Activated naive CD8-positive, alpha-beta T cell treated with anti-CD3 and anti-CD28 coated beads, Interleukin-2, amount 50 U/mL, for 24 hours (primary cell): ENCODE measurements at regions not wholly inside any gene's neighbourhood (a gene's known extent, or its start where the extent isn't known, plus 50 kb on each side); places are given as distances from the start of the nearest gene placed in this dataset.

Experiments used
- ATAC-seq: fragments of 150-1000 bp; cut with Tn5 transposase; one replicate; pipeline ENCODE4 v1.10.0; 2021
- DNase-seq: peaks from one replicate; pipeline ENCODE4 v3.0.0; 2021
- H3K27ac Mint-ChIP-seq: one replicate; pipeline ENCODE4 v1.8.0; 2021; ENCODE audit warnings: mild to moderate bottlenecking, mixed read lengths
- H3K27me3 Mint-ChIP-seq: one replicate; pipeline ENCODE4 v1.8.0; 2021; ENCODE audit warnings: mixed read lengths
- H3K36me3 Mint-ChIP-seq: one replicate; pipeline ENCODE4 v1.8.0; 2021; ENCODE audit warnings: low read depth, mixed read lengths
- H3K4me1 Mint-ChIP-seq: one replicate; pipeline ENCODE4 v1.8.0; 2021; ENCODE audit warnings: mixed read lengths
- H3K4me3 Mint-ChIP-seq: one replicate; pipeline ENCODE4 v1.8.0; 2021; ENCODE audit warnings: mild to moderate bottlenecking, moderate library complexity, mixed read lengths
- H3K9me3 Mint-ChIP-seq: one replicate; pipeline ENCODE4 v1.8.0; 2021; ENCODE audit warnings: mixed read lengths

DNA sequence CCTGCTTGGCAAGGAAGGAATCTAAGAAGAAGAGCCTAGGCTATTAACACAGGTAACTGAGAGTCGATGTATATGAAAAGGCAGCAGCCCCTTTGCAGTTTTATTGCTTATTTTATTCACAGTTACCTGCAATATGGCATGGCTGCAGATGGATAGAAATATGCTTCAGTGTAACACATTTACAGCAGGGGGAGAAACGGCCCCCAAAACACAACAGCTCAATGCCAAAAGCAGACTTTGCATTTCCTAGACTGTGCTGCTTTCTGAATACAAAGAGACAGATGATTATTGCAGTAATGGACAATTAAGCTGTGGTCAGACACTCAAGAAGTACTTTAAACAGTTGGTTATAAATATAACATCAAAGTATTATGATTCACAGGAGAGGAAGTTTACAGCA is 108.0 kb upstream of the CDH13 start:
- Mint-ChIP-seq H3K9me3 (peaks cover 7% of the 10 kb centered on the region), H3K27me3 (no peaks in the 10 kb centered on the region), H3K4me1 (no peaks in the 10 kb centered on the region), H3K27ac (no peak overlapping the region), H3K4me3 (no peak overlapping the region), H3K36me3 (no peaks in the 10 kb centered on the region)
- ATAC-seq = no peak
- no peak for DNase-seq

DNA sequence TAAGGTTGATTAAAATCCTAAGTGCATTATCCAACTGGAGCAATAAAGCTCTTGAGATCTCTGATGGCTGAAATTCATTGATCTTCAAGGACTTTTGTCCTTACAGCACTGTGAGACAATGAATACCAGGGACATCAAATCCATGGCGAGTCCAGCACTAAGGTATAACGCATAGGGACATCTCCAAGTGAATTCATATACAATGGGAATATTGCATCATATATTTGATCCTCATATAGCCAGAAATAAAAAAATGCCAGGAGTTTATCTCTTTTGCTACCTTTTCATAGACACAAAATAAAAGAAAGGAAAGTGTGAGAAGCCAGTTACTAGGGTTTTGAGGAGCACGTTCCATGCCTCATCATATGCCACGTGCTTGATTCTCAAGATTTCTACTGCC is 112.5 kb upstream of the CDH13 start:
- Mint-ChIP-seq H3K27me3 (no peaks in the 10 kb centered on the region), H3K4me1 (no peaks in the 10 kb centered on the region), H3K4me3 (no peak overlapping the region), H3K36me3 (no peaks in the 10 kb centered on the region), H3K27ac (no peak overlapping the region), H3K9me3 (peaks cover 4% of the 10 kb centered on the region)
- no peak for DNase-seq
- no peak for ATAC-seq

- DNase-seq (no peak), ATAC-seq (no peak)
- Mint-ChIP-seq H3K36me3 (no peaks in the 10 kb centered on the region), H3K27me3 (no peaks in the 10 kb centered on the region), H3K27ac (no peak overlapping the region), H3K4me1 (no peaks in the 10 kb centered on the region), H3K4me3 (no peak overlapping the region), H3K9me3 (peaks cover 4% of the 10 kb centered on the region)
Observed at GRCh38 chr16:82510789-82511305, 115.9 kb upstream of the CDH13 start.

- Mint-ChIP-seq H3K27me3 (no peaks in the 10 kb centered on the region), H3K9me3 (peaks cover 4% of the 10 kb centered on the region), H3K4me1 (no peaks in the 10 kb centered on the region), H3K36me3 (no peaks in the 10 kb centered on the region), H3K4me3 (no peak overlapping the region), H3K27ac (no peak overlapping the region)
- no peak for ATAC-seq
- DNase-seq = no peak
Observed at GRCh38 chr16:82509691-82510430, 116.9 kb upstream of the CDH13 start.

DNA sequence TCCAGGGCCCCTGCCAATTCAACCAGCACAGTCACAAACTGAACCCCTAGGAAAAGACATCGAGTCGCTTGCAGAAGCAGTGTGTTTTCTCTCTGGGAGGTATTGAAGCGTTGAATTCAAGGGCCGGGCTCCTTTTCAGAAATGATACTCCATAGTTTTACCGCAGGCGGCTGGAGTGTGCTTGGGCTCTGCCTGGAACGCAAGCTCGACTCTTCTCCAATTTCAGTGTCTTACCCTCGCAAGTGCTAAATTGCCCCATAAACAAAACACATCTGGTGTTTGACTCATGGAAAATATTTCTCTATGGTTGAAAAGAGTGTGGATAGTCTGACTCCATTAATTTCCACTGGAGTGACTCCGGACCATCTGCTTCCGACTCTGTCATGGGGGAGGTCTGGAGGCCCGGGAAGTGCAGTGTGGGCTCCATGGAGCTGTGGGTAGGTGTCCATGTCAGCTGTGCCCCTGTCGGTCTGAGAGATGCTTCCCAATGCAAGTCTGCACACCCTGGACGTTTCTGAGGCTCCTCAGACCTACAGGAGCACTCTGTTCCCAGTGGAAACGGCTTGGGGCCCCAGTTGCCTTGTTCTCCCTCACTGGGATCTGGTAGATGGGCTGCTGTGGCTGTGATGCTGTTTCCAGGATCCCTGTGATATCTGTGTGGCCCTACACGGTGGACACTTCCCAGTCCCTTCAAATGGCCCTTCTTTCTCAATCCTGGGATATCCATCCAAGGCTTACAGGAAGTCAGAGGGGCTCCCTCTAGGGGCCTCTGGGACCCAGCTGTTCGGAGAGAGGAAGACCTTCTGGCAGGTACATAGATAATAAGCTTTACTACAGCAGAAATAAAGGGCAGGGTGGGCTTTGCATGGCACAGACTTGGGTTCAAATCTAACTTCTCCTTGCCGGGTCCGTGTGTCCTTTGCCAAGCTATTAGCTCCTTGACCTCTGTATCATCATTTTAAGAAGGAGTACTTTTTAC is 119.8 kb upstream of the CDH13 start:
- ATAC-seq (no peak), DNase-seq (no peak)
- no peak overlapping the region for H3K27ac Mint-ChIP-seq
- H3K9me3 Mint-ChIP-seq = peaks cover 4% of the 10 kb centered on the region
- no peaks in the 10 kb centered on the region for H3K36me3 Mint-ChIP-seq
- no peak overlapping the region for H3K4me3 Mint-ChIP-seq
- H3K27me3 Mint-ChIP-seq = no peaks in the 10 kb centered on the region
- no peaks in the 10 kb centered on the region for H3K4me1 Mint-ChIP-seq

GRCh38 chr16:82504836-82505235 is 121.9 kb upstream of the CDH13 start:
- no peaks in the 10 kb centered on the region for H3K27me3 Mint-ChIP-seq
- H3K36me3 Mint-ChIP-seq = no peaks in the 10 kb centered on the region
- DNase-seq (no peak), ATAC-seq (no peak)
- H3K4me3 Mint-ChIP-seq = no peak overlapping the region
- no peak overlapping the region for H3K27ac Mint-ChIP-seq
- H3K9me3 Mint-ChIP-seq = peaks cover 4% of the 10 kb centered on the region
- no peaks in the 10 kb centered on the region for H3K4me1 Mint-ChIP-seq

GRCh38 chr16:82499302-82499701 is 127.5 kb upstream of the CDH13 start:
- Mint-ChIP-seq H3K27me3 (peaks cover under 1% of the 10 kb centered on the region), H3K36me3 (no peaks in the 10 kb centered on the region), H3K27ac (no peak overlapping the region), H3K4me3 (no peak overlapping the region), H3K9me3 (no peaks in the 10 kb centered on the region), H3K4me1 (no peaks in the 10 kb centered on the region)
- ATAC-seq (no peak), DNase-seq (no peak)

- H3K4me3 Mint-ChIP-seq = no peak overlapping the region
- no peaks in the 10 kb centered on the region for H3K4me1 Mint-ChIP-seq
- H3K27ac Mint-ChIP-seq = no peak overlapping the region
- ATAC-seq (no peak), DNase-seq (no peak)
- peaks cover 3% of the 10 kb centered on the region for H3K27me3 Mint-ChIP-seq
- no peaks in the 10 kb centered on the region for H3K9me3 Mint-ChIP-seq
- H3K36me3 Mint-ChIP-seq = no peaks in the 10 kb centered on the region
Observed at GRCh38 chr16:82497139-82497538, 129.6 kb upstream of the CDH13 start.

GRCh38 chr16:82488460-82488859 is 138.3 kb upstream of the CDH13 start:
- H3K9me3 Mint-ChIP-seq = no peaks in the 10 kb centered on the region
- ATAC-seq = no peak
- no peak for DNase-seq
- peaks cover 2% of the 10 kb centered on the region for H3K27me3 Mint-ChIP-seq
- H3K4me1 Mint-ChIP-seq = no peaks in the 10 kb centered on the region
- H3K27ac Mint-ChIP-seq = no peak overlapping the region
- no peaks in the 10 kb centered on the region for H3K36me3 Mint-ChIP-seq
- H3K4me3 Mint-ChIP-seq = no peak overlapping the region

DNA sequence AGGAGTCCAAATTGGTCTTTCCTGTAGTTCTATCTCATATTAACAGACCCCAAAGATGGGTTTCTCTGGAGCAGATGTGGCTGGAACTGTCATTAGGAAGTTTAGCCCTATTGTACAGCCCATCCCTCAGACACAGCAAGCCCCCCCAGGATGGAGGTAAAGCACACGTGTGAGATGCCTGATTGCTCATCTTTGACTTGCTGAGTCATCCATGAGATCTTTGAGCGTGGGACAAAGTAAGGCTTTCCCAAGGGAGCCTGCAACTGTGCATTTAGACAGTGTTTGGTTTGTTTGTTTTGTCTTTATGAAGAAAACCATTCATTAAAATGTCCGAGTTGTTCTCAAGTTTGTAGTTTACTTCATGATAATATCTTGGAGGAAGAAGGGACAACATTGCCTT is 145.3 kb upstream of the CDH13 start:
- H3K9me3 Mint-ChIP-seq = no peaks in the 10 kb centered on the region
- H3K4me3 Mint-ChIP-seq = no peak overlapping the region
- H3K27me3 Mint-ChIP-seq = peaks cover 3% of the 10 kb centered on the region
- H3K27ac Mint-ChIP-seq = no peak overlapping the region
- H3K4me1 Mint-ChIP-seq = no peaks in the 10 kb centered on the region
- H3K36me3 Mint-ChIP-seq = no peaks in the 10 kb centered on the region
- ATAC-seq (no peak), DNase-seq (no peak)

GRCh38 chr16:82476786-82477185 is 150.0 kb upstream of the CDH13 start:
- Mint-ChIP-seq H3K27me3 (peaks cover 6% of the 10 kb centered on the region), H3K27ac (no peak overlapping the region), H3K4me1 (no peaks in the 10 kb centered on the region), H3K36me3 (no peaks in the 10 kb centered on the region), H3K4me3 (no peak overlapping the region), H3K9me3 (peaks cover 4% of the 10 kb centered on the region)
- no peak for ATAC-seq
- DNase-seq = no peak

GRCh38 chr16:82470620-82471152 is 156.1 kb upstream of the CDH13 start:
- no peak overlapping the region for H3K27ac Mint-ChIP-seq
- peaks cover 4% of the 10 kb centered on the region for H3K27me3 Mint-ChIP-seq
- H3K4me3 Mint-ChIP-seq = no peak overlapping the region
- DNase-seq = no peak
- no peak for ATAC-seq
- H3K9me3 Mint-ChIP-seq = peaks cover 4% of the 10 kb centered on the region
- H3K4me1 Mint-ChIP-seq = no peaks in the 10 kb centered on the region
- no peaks in the 10 kb centered on the region for H3K36me3 Mint-ChIP-seq

GRCh38 chr16:82470016-82470415 is 156.8 kb upstream of the CDH13 start:
- Mint-ChIP-seq H3K4me3 (no peak overlapping the region), H3K9me3 (peaks cover 4% of the 10 kb centered on the region), H3K27ac (no peak overlapping the region), H3K27me3 (peaks cover 4% of the 10 kb centered on the region), H3K4me1 (no peaks in the 10 kb centered on the region), H3K36me3 (no peaks in the 10 kb centered on the region)
- ATAC-seq (no peak), DNase-seq (no peak)

DNA sequence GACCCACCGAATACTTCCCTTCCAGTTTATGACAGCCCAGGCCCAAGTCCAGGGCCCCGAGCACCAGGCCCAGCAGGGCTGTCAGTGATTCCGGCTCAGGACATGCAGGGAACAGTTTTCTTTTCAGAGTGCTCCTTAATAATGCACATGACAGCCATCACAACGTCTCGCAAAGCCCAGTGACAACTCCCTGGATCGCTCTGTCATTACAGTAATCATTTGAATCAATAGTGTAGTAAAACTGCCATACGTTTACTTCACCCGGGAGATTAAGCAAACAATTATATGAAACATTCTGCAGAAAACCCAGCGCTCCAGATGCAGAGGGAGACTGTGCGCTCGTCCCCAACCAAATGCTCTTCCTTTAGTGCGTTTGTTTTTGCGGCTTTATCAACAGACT is 162.6 kb upstream of the CDH13 start:
- no peak overlapping the region for H3K4me3 Mint-ChIP-seq
- no peaks in the 10 kb centered on the region for H3K9me3 Mint-ChIP-seq
- no peaks in the 10 kb centered on the region for H3K36me3 Mint-ChIP-seq
- DNase-seq = no peak
- no peaks in the 10 kb centered on the region for H3K4me1 Mint-ChIP-seq
- H3K27me3 Mint-ChIP-seq = peaks cover 5% of the 10 kb centered on the region
- no peak overlapping the region for H3K27ac Mint-ChIP-seq
- ATAC-seq = no peak

- Mint-ChIP-seq H3K4me3 (no peak overlapping the region), H3K9me3 (no peaks in the 10 kb centered on the region), H3K27ac (no peak overlapping the region), H3K27me3 (peaks cover 9% of the 10 kb centered on the region), H3K4me1 (no peaks in the 10 kb centered on the region), H3K36me3 (no peaks in the 10 kb centered on the region)
- no peak for DNase-seq
- ATAC-seq = no peak
Observed at GRCh38 chr16:82460766-82461165, 166.0 kb upstream of the CDH13 start.
